K562 (cell line): ENCODE measurements at regions not wholly inside any gene's neighbourhood (a gene's known extent, or its start where the extent isn't known, plus 50 kb on each side); places are given as distances from the start of the nearest gene placed in this dataset.

Experiments used
- ATAC-seq: fragments of 200-7000 bp; cut with Tn5 transposase; 3 replicates; pipeline ENCODE4 v1.9.1; 2020; ENCODE audit warnings: moderate library complexity
- BruUV-seq: library from RNA; stranded (reverse); fragments of 400-500 nt; replicated peaks from 2 replicates; lab custom pipeline; 2021; lab: Mats Ljungman, UMichigan
- CTCF ChIA-PET: fragments of 300-600 bp; formaldehyde crosslinking; extraction: SDS; loops from one replicate; lab custom pipeline; 2021; ENCODE audit warnings: low intra/inter-chr PET ratio; lab: Yijun Ruan, JAX
- POLR2A ChIA-PET: fragments of 300-600, 350-650 bp; sonication (Branson Sonifier 250); formaldehyde crosslinking; extraction: SDS; loops from one replicate; lab custom pipeline; 2021; ENCODE audit warnings: antibody characterized with exemption, inconsistent platforms; lab: Yijun Ruan, JAX
- DNase-seq, 4 experiments: peaks; one replicate each; pipeline versions ENCODE4 v3.0.0 to v3.0.0-alpha.2; 2011 to 2018; ENCODE audit warnings: low spot score in 3 of 4, mixed read lengths in 3 of 4; ENCODE audit errors: extremely low read depth in 1 of 4
- FAIRE-seq: peaks from 2 replicates; lab custom pipeline; 2011; peaks lifted over from hg19 to GRCh38; lab: Jason Lieb, UNC
- H2AFZ ChIP-seq: 2 replicates; pipeline ENCODE4 v1.6.0; 2011; ENCODE audit warnings: low read depth, low read length, control low read depth, inconsistent platforms
- H3K27ac ChIP-seq: fragments of 200-600 bp; 3 replicates; pipeline ENCODE4 v1.8.0; 2011; ENCODE audit warnings: low read depth, mild to moderate bottlenecking, control low read depth, inconsistent platforms, low read length, moderate library complexity, mixed read lengths; ENCODE audit errors: extremely low read depth
- H3K27me3 ChIP-seq, 2 experiments: fragments of 300-600 bp in 1 of 2; 2 replicates in 1 of 2; 3 replicates in 1 of 2; pipeline versions ENCODE4 v1.6.0 to v1.8.0; 2011; ENCODE audit warnings: inconsistent platforms in 2 of 2, low read length in 2 of 2, mild to moderate bottlenecking in 1 of 2, mixed read lengths in 1 of 2, moderate library complexity in 1 of 2; ENCODE audit not compliant: control insufficient read depth in 2 of 2, insufficient read depth in 2 of 2
- H3K36me3 ChIP-seq: fragments of 300-600 bp; 3 replicates; pipeline ENCODE4 v1.8.0; 2011; ENCODE audit warnings: mild to moderate bottlenecking, low read length, inconsistent platforms; ENCODE audit not compliant: control insufficient read depth, insufficient read depth
- H3K4me1 ChIP-seq, 2 experiments: fragments of 200-600 bp in 1 of 2; replicated peaks in 1 of 2; 2 replicates in 1 of 2; 3 replicates in 1 of 2; pipeline versions ENCODE4 v1.5.1 to v1.8.0; 2011; ENCODE audit warnings: inconsistent platforms in 2 of 2, low read length in 2 of 2, mild to moderate bottlenecking in 1 of 2, mixed read lengths in 1 of 2, moderate library complexity in 1 of 2; ENCODE audit not compliant: control insufficient read depth in 2 of 2, insufficient read depth in 2 of 2
- H3K4me2 ChIP-seq: 2 replicates; pipeline ENCODE4 v1.6.1; 2011; ENCODE audit warnings: low read length, control low read depth, inconsistent platforms, mixed read lengths; ENCODE audit not compliant: insufficient read depth
- H3K4me3 ChIP-seq: fragments of 200-600 bp; sonication (generic), shearing (Covaris generic); 2 replicates; pipeline ENCODE4 v1.5.1; 2016; ENCODE audit warnings: control low read depth, inconsistent platforms
- H3K79me2 ChIP-seq: fragments of 200-600 bp; 3 replicates; pipeline ENCODE4 v1.8.0; 2011; ENCODE audit warnings: low read length, inconsistent platforms; ENCODE audit not compliant: control insufficient read depth, insufficient read depth
- H3K9ac ChIP-seq, 2 experiments: 2 replicates each; pipeline versions ENCODE4 v1.6.0 to v1.6.1; 2011; ENCODE audit warnings: low read depth in 2 of 2, low read length in 2 of 2, control low read depth in 1 of 2, inconsistent platforms in 1 of 2, mild to moderate bottlenecking in 1 of 2, mixed read lengths in 1 of 2; ENCODE audit not compliant: insufficient read depth in 1 of 2
- H3K9me1 ChIP-seq: one replicate; pipeline ENCODE4 v1.6.0; 2011; ENCODE audit warnings: inconsistent platforms, mild to moderate bottlenecking, low read length, moderate library complexity; ENCODE audit not compliant: control insufficient read depth, insufficient read depth
- H3K9me3 ChIP-seq: replicated peaks from 2 replicates; pipeline ENCODE4 v1.5.1; 2011; ENCODE audit warnings: low read depth, low read length, inconsistent platforms; ENCODE audit not compliant: control insufficient read depth, insufficient read depth
- H4K20me1 ChIP-seq: replicated peaks from 2 replicates; pipeline ENCODE4 v1.6.1; 2011; ENCODE audit warnings: low read length, inconsistent platforms, mixed read lengths; ENCODE audit not compliant: control insufficient read depth, insufficient read depth
- CTCF ChIP-seq, 3 experiments: IDR thresholded peaks in 2 of 3; conservative IDR thresholded peaks in 1 of 3; 2 replicates each; pipeline ENCODE4 v1.5.1; 2011 to 2012; ENCODE audit warnings: low read length in 3 of 3, mild to moderate bottlenecking in 3 of 3, control low read depth in 2 of 3, improper control_type of control experiment in 1 of 3, inconsistent platforms in 1 of 3, low read depth in 1 of 3, mixed read lengths in 1 of 3, moderate library complexity in 1 of 3; ENCODE audit not compliant: insufficient read depth in 2 of 3
- FOXA3 ChIP-seq, 2 experiments: fragments of 450-650 bp in 1 of 2; sonication (generic) in 1 of 2; formaldehyde crosslinking; IDR thresholded peaks in 1 of 2; conservative IDR thresholded peaks in 1 of 2; 2 replicates each; pipeline versions ENCODE4 v1.4.0 to v1.8.0; 2020 to 2022; ENCODE audit warnings: mild to moderate bottlenecking in 2 of 2, missing genetic modification reagents in 1 of 2
- KLF13 ChIP-seq: fragments of 450-650 bp; IDR thresholded peaks from 2 replicates; pipeline ENCODE4 v1.6.1; 2016; ENCODE audit warnings: missing genetic modification characterization, low read depth, mild to moderate bottlenecking, missing compliant biosample characterization, moderate library complexity, borderline replicate concordance
- VEZF1 ChIP-seq: fragments of 200-800 bp; sonication (Bioruptor generic); IDR thresholded peaks from 2 replicates; pipeline ENCODE4 v1.6.1; 2017; ENCODE audit warnings: missing genetic modification characterization, missing compliant biosample characterization
- ZNF696 ChIP-seq: fragments of 250-450 bp; sonication (Bioruptor Pico); conservative IDR thresholded peaks from 2 replicates; pipeline ENCODE4 v1.4.0; 2020; ENCODE audit warnings: mild to moderate bottlenecking, moderate library complexity
- WGBS: fragments of 100-300 bp; shearing (Covaris generic); methylation state at CpG from one replicate; pipeline ENCODE4 v1.1.6; 2016; ENCODE audit warnings: low coverage, mixed read lengths; ENCODE audit not compliant: insufficient coverage; ENCODE audit errors: missing lambda C conversion rate; 5-methylcytosine and 5-hydroxymethylcytosine counted together
- in situ Hi-C: fragments of 300-500 bp; cut with MboI; formaldehyde crosslinking; loops from 4 replicates; pipeline ENCODE4 v1.15.0; 2018; ENCODE audit warnings: inconsistent platforms, mixed read lengths
- intact Hi-C: fragments of 100-400 bp; cut with micrococcal nuclease; formaldehyde crosslinking; loops from 2 replicates; pipeline ENCODE4 v1.14.2; 2022

- Histone ChIP-seq H2AFZ (no peak overlapping the region), H3K9ac (no peak overlapping the region), H3K9me3 (no peaks in the 10 kb centered on the region), H3K27ac (no peak overlapping the region), H3K27me3 (peaks cover 6 to 22% of the 10 kb centered on the region in 2 experiments; a peak in 3 of 5 replicates), H3K9me1 (no peaks in the 10 kb centered on the region), H3K79me2 (no peaks in the 10 kb centered on the region), H4K20me1 (peaks cover 33% of the 10 kb centered on the region), H3K4me2 (no peak overlapping the region), H3K4me1 (no peaks in the 10 kb centered on the region), H3K36me3 (no peaks in the 10 kb centered on the region), H3K4me3 (no peak overlapping the region)
- no TSS peak for BruUV-seq
- in situ Hi-C loops (no loop called here), intact Hi-C loops (no loop called here)
- POLR2A ChIA-PET = interaction anchor here (0.6 to 2.3 kb wide), 8 partner anchors 10 to 107 kb away, joined by 3 to 15 read pairs (median 3); no protein-coding TSS in a partner anchor
- DNase-seq (no peak), ATAC-seq (no peak), FAIRE-seq (no peak)
- WGBS = under 1% methylated on average over 8 of the region's 8 CpGs
- CTCF ChIA-PET = interaction anchor here (0.7 to 6.0 kb wide), 15 partner anchors 10 to 288 kb away, joined by 3 to 60 read pairs (median 6); no protein-coding TSS in a partner anchor
- TF ChIP-seq VEZF1 (CRISPR knock-in tag) = no peak
- TF ChIP-seq KLF13 = 0 out of 2 replicates have a peak, but pooled peaks have one; percentile 24
- TF ChIP-seq FOXA3 (CRISPR knock-in tag; conservative IDR thresholded peaks at IDR 0.05 in 1 of 2, IDR thresholded peaks at IDR 0.05 in 1 of 2) = no peak
- TF ChIP-seq CTCF (IDR thresholded peaks at IDR 0.05 in 2 of 3, conservative IDR thresholded peaks at IDR 0.05 in 1 of 3; ENCODE audit: insufficient read depth in 2 of 3, low read depth in 1 of 3, low read length in 3 of 3) = no peak
- TF ChIP-seq ZNF696 (CRISPR knock-in tag) = no peak
Observed at GRCh38 chr22:22746963-22747933, 102.8 kb downstream of the GGTLC2 start.
